ENCODE measurements at regions not wholly inside any gene's neighbourhood (a gene's known extent, or its start where the extent isn't known, plus 50 kb on each side); places are given as distances from the start of the nearest gene placed in this dataset.

GRCh38 chr13:79727086-79727485 is 246.1 kb downstream of the NDFIP2 start:
- Mint-ChIP-seq H3K4me1 (peaks cover 44% of the 10 kb centered on the region), H3K27me3 (ENCODE audit: low read depth) (no peaks in the 10 kb centered on the region), H3K36me3 (peaks cover 25% of the 10 kb centered on the region), H3K4me3 (no peak overlapping the region), H3K27ac (peak overlapping the region; percentile 36), H3K9me3 (peaks cover 33% of the 10 kb centered on the region)
- TF ChIP-seq CTCF (IDR thresholded peaks at IDR 0.05; ENCODE audit: unreplicated experiment): no peak
- DNase-seq (ENCODE audit: low spot score in 2 of 2, unreplicated experiment in 2 of 2): no peak

- no peak for DNase-seq (ENCODE audit: low spot score in 2 of 2, unreplicated experiment in 2 of 2)
- H3K9me3 Mint-ChIP-seq: peaks cover 27% of the 10 kb centered on the region
- H3K27ac Mint-ChIP-seq: peak overlapping the region; percentile 82
- peaks cover 18% of the 10 kb centered on the region for H3K36me3 Mint-ChIP-seq
- H3K4me1 Mint-ChIP-seq: peaks cover 44% of the 10 kb centered on the region
- no peak for TF ChIP-seq CTCF (IDR thresholded peaks at IDR 0.05; ENCODE audit: unreplicated experiment)
- H3K27me3 Mint-ChIP-seq (ENCODE audit: low read depth): no peaks in the 10 kb centered on the region
- H3K4me3 Mint-ChIP-seq: no peak overlapping the region
Observed at GRCh38 chr13:79725841-79726240, 244.9 kb downstream of the NDFIP2 start.

GRCh38 chr13:79724348-79725103 is 243.6 kb downstream of the NDFIP2 start:
- Mint-ChIP-seq H3K9me3 (peaks cover 18% of the 10 kb centered on the region), H3K27me3 (ENCODE audit: low read depth) (no peaks in the 10 kb centered on the region), H3K36me3 (peaks cover 9% of the 10 kb centered on the region), H3K4me1 (peaks cover 44% of the 10 kb centered on the region), H3K4me3 (peak overlapping the region; percentile 8), H3K27ac (peak overlapping the region; percentile 90)
- DNase-seq (ENCODE audit: low spot score in 2 of 2, unreplicated experiment in 2 of 2): no peak
- no peak for TF ChIP-seq CTCF (IDR thresholded peaks at IDR 0.05; ENCODE audit: unreplicated experiment)

- no peaks in the 10 kb centered on the region for H3K36me3 Mint-ChIP-seq
- H3K9me3 Mint-ChIP-seq: peaks cover 10% of the 10 kb centered on the region
- H3K27ac Mint-ChIP-seq: peak overlapping the region; percentile 90
- H3K4me3 Mint-ChIP-seq: no peak overlapping the region
- no peaks in the 10 kb centered on the region for H3K27me3 Mint-ChIP-seq (ENCODE audit: low read depth)
- no peak for TF ChIP-seq CTCF (IDR thresholded peaks at IDR 0.05; ENCODE audit: unreplicated experiment)
- H3K4me1 Mint-ChIP-seq: peaks cover 44% of the 10 kb centered on the region
- no peak for DNase-seq (ENCODE audit: low spot score in 2 of 2, unreplicated experiment in 2 of 2)
Observed at GRCh38 chr13:79723519-79724024, 242.6 kb downstream of the NDFIP2 start.

GRCh38 chr13:79722885-79723445 is 242.0 kb downstream of the NDFIP2 start:
- Mint-ChIP-seq H3K27me3 (ENCODE audit: low read depth) (no peaks in the 10 kb centered on the region), H3K27ac (peak overlapping the region; percentile 90), H3K36me3 (no peaks in the 10 kb centered on the region), H3K4me3 (no peak overlapping the region), H3K4me1 (peaks cover 44% of the 10 kb centered on the region), H3K9me3 (peaks cover 11% of the 10 kb centered on the region)
- DNase-seq (ENCODE audit: low spot score in 2 of 2, unreplicated experiment in 2 of 2): no peak
- TF ChIP-seq CTCF (IDR thresholded peaks at IDR 0.05; ENCODE audit: unreplicated experiment): no peak
